HCT116 (cell line): ENCODE measurements at regions not wholly inside any gene's neighbourhood (a gene's known extent, or its start where the extent isn't known, plus 50 kb on each side); places are given as distances from the start of the nearest gene placed in this dataset.

Experiments used
- ATAC-seq: fragments of 200-7000 bp; cut with Tn5 transposase; 2 replicates; pipeline ENCODE4 v1.9.1; 2020; ENCODE audit warnings: mild to moderate bottlenecking, moderate library complexity
- BruUV-seq: library from RNA; stranded (reverse); fragments of 400-500 nt; replicated peaks from 2 replicates; lab custom pipeline; 2021; lab: Mats Ljungman, UMichigan
- CTCF ChIA-PET: fragments of 300-600 bp; sonication (Branson Sonifier 250); formaldehyde crosslinking; loops from one replicate; lab custom pipeline; 2021; ENCODE audit warnings: antibody characterized with exemption; lab: Charles Lee
- POLR2A ChIA-PET: fragments of 300-600, 350-600 bp; sonication (Branson Sonifier 250); formaldehyde crosslinking; loops from one replicate; lab custom pipeline; 2021; ENCODE audit warnings: antibody characterized with exemption; lab: Charles Lee
- RAD21 ChIA-PET, 2 experiments: fragments of 300-600 bp; sonication (Branson Sonifier 250); formaldehyde crosslinking; loops; one replicate each; lab custom pipeline; 2023; ENCODE audit warnings: low total read pairs in 2 of 2; ENCODE audit not compliant: uncharacterized antibody in 2 of 2, unreplicated experiment in 2 of 2, low non-redundant PET in 1 of 2; lab: Charles Lee
- DNase-seq: peaks from one replicate; pipeline ENCODE4 v3.0.0-alpha.2; 2010; ENCODE audit warnings: low read depth, low spot score
- H2AFZ ChIP-seq: fragments of 200-600 bp; shearing (Covaris generic), sonication (generic); 2 replicates; pipeline ENCODE4 v1.6.1; 2017; ENCODE audit warnings: low read depth, mixed run types, mixed read lengths, antibody characterized with exemption, low read length; ENCODE audit not compliant: poor library complexity, severe bottlenecking
- H3K27ac ChIP-seq: 2 replicates; pipeline ENCODE4 v1.5.1; 2012; ENCODE audit warnings: low read depth, low read length
- H3K27me3 ChIP-seq: fragments of 200-600 bp; sonication (generic); 2 replicates; pipeline ENCODE4 v1.6.1; 2016; ENCODE audit warnings: mixed run types, low read length, mixed read lengths; ENCODE audit not compliant: insufficient read depth
- H3K36me3 ChIP-seq, 2 experiments: fragments of 200-500 bp in 1 of 2; fragments of 200-600 bp in 1 of 2; sonication (Bioruptor generic) in 1 of 2; sonication (generic) in 1 of 2; 2 replicates each; pipeline versions ENCODE4 v1.5.1 to v1.6.1; 2014 to 2016; ENCODE audit warnings: low read length in 2 of 2, inconsistent platforms in 1 of 2, mixed read lengths in 1 of 2, mixed run types in 1 of 2; ENCODE audit not compliant: insufficient read depth in 2 of 2, control insufficient read depth in 1 of 2
- H3K4me1 ChIP-seq, 2 experiments: fragments of 200-600 bp in 1 of 2; sonication (generic) in 1 of 2; 2 replicates each; pipeline versions ENCODE4 v1.5.1 to v1.6.1; 2012 to 2017; ENCODE audit warnings: low read length in 2 of 2, inconsistent platforms in 1 of 2, mild to moderate bottlenecking in 1 of 2, mixed read lengths in 1 of 2, mixed run types in 1 of 2, moderate library complexity in 1 of 2; ENCODE audit not compliant: insufficient read depth in 2 of 2, control insufficient read depth in 1 of 2
- H3K4me2 ChIP-seq: fragments of 200-600 bp; sonication (generic); 2 replicates; pipeline ENCODE4 v1.6.1; 2017; ENCODE audit warnings: mixed run types, low read length, mixed read lengths
- H3K4me3 ChIP-seq, 2 experiments: fragments of 200-600 bp in 1 of 2; sonication (generic) in 1 of 2; replicated peaks in 1 of 2; 2 replicates each; pipeline ENCODE4 v1.5.1; 2011 to 2016; ENCODE audit warnings: low read length in 2 of 2, control low read depth in 1 of 2, low read depth in 1 of 2, mild to moderate bottlenecking in 1 of 2, mixed read lengths in 1 of 2, mixed run types in 1 of 2
- H3K79me2 ChIP-seq: fragments of 200-600 bp; sonication (generic); 2 replicates; pipeline ENCODE4 v1.6.1; 2017; ENCODE audit warnings: mild to moderate bottlenecking, mixed run types, low read length, moderate library complexity, mixed read lengths; ENCODE audit not compliant: insufficient read depth
- H3K9ac ChIP-seq: fragments of 200-600 bp; sonication (generic); 2 replicates; pipeline ENCODE4 v1.6.1; 2016; ENCODE audit warnings: low read length, mixed read lengths
- H3K9me2 ChIP-seq: fragments of 200-600 bp; sonication (generic), shearing (Covaris generic); 2 replicates; pipeline ENCODE4 v1.6.1; 2017; ENCODE audit warnings: mixed run types, mild to moderate bottlenecking, moderate library complexity; ENCODE audit not compliant: insufficient read depth
- H3K9me3 ChIP-seq, 2 experiments: fragments of 200-500 bp in 1 of 2; fragments of 200-600 bp in 1 of 2; sonication (Bioruptor generic) in 1 of 2; sonication (generic) in 1 of 2; 2 replicates each; pipeline ENCODE4 v1.6.1; 2014 to 2017; ENCODE audit warnings: low read length in 2 of 2, mixed read lengths in 2 of 2, inconsistent platforms in 1 of 2, low read depth in 1 of 2, mild to moderate bottlenecking in 1 of 2, mixed run types in 1 of 2, moderate library complexity in 1 of 2; ENCODE audit not compliant: control insufficient read depth in 1 of 2, insufficient read depth in 1 of 2
- H4K20me1 ChIP-seq: fragments of 200-600 bp; sonication (generic), shearing (Covaris generic); 2 replicates; pipeline ENCODE4 v1.6.1; 2017; ENCODE audit warnings: mixed run types, mild to moderate bottlenecking, moderate library complexity; ENCODE audit not compliant: insufficient read depth
- CTCF ChIP-seq, 3 experiments: fragments of 200-600 bp in 1 of 3; sonication (generic) in 1 of 3; IDR thresholded peaks in 2 of 3; conservative IDR thresholded peaks in 1 of 3; 2 replicates each; pipeline ENCODE4 v1.5.1; 2012 to 2017; ENCODE audit warnings: low read depth in 2 of 3, low read length in 2 of 3, antibody characterized with exemption in 1 of 3, borderline replicate concordance in 1 of 3, control low read depth in 1 of 3, mild to moderate bottlenecking in 1 of 3, mixed read lengths in 1 of 3, mixed run types in 1 of 3, moderate library complexity in 1 of 3; ENCODE audit not compliant: insufficient read depth in 1 of 3
- MAX ChIP-seq: IDR thresholded peaks from 2 replicates; pipeline ENCODE4 v1.6.1; 2012
- RAD21 ChIP-seq: IDR thresholded peaks from 2 replicates; pipeline ENCODE4 v1.6.1; 2012; ENCODE audit warnings: low read depth, mild to moderate bottlenecking
- REST ChIP-seq: IDR thresholded peaks from 2 replicates; pipeline ENCODE4 v1.6.1; 2012; ENCODE audit warnings: low read depth
- intact Hi-C: fragments of 100-400 bp; cut with micrococcal nuclease; formaldehyde crosslinking; loops from 2 replicates; pipeline ENCODE4 v1.10.0; 2022

GRCh38 chr9:19922476-19923118 lies 133.8 kb upstream of the SLC24A2 start:
- H3K79me2 ChIP-seq, result no peaks in the 10 kb centered on the region
- no peaks in the 10 kb centered on the region for H3K9me2 ChIP-seq
- ChIA-PET CTCF (interaction anchor here (1.1 to 1.7 kb wide), 3 partner anchors 404 to 458 kb away, joined by 8 to 16 read pairs (median 13); no protein-coding TSS in a partner anchor), POLR2A (no interaction called here), RAD21 (interaction anchor here (0.6 to 1.0 kb wide), 2 partner anchors 399 to 457 kb away, joined by 4 to 8 read pairs; no protein-coding TSS in a partner anchor)
- BruUV-seq, result no TSS peak
- H3K4me1 ChIP-seq, result peaks cover 0 to 4% of the 10 kb centered on the region in 2 experiments; a peak in 1 of 4 replicates
- no peak overlapping the region for H3K9ac ChIP-seq
- peak; percentile 49 for ATAC-seq
- H4K20me1 ChIP-seq, result no peaks in the 10 kb centered on the region
- H3K4me3 ChIP-seq, result no peak overlapping the region
- H3K36me3 ChIP-seq, result no peaks in the 10 kb centered on the region
- no peaks in the 10 kb centered on the region for H3K9me3 ChIP-seq
- peak; percentile 16 to 43 (median 31); a peak in 3 of 6 replicates for TF ChIP-seq CTCF (IDR thresholded peaks at IDR 0.05 in 2 of 3, conservative IDR thresholded peaks at IDR 0.05 in 1 of 3; ENCODE audit: borderline replicate concordance in 1 of 3, insufficient read depth in 1 of 3, low read depth in 2 of 3, low read length in 2 of 3)
- peak; percentile 67 for TF ChIP-seq RAD21
- no peak for TF ChIP-seq REST
- TF ChIP-seq MAX, result no peak
- no peak overlapping the region for H3K27ac ChIP-seq
- no peak overlapping the region for H3K4me2 ChIP-seq
- intact Hi-C loops, result no loop called here
- peaks cover 5% of the 10 kb centered on the region for H3K27me3 ChIP-seq
- no peak overlapping the region for H2AFZ ChIP-seq
- DNase-seq, result peak; percentile 15
